Kidney (tissue), 13 donors: ENCODE measurements at regions not wholly inside any gene's neighbourhood (a gene's known extent, or its start where the extent isn't known, plus 50 kb on each side); places are given as distances from the start of the nearest gene placed in this dataset.

Experiments used
- DNase-seq, 5 donors: peaks; one replicate each; pipeline ENCODE4 v3.0.0-alpha.2; 2013 to 2020
- FAIRE-seq: peaks from 2 replicates; lab custom pipeline; 2012; peaks lifted over from hg19 to GRCh38; lab: Jason Lieb, UNC
- H3K27ac ChIP-seq, 2 donors: one replicate each; pipeline ENCODE4 v1.7.0; 2013; ENCODE audit warnings: low read depth in 2 of 2, low read length in 2 of 2, inconsistent platforms in 1 of 2
- H3K27me3 ChIP-seq: one replicate; pipeline ENCODE4 v1.7.1; 2013; ENCODE audit warnings: low read length, inconsistent platforms; ENCODE audit not compliant: control insufficient read depth, insufficient read depth
- H3K36me3 ChIP-seq, 3 donors: one replicate each; pipeline versions ENCODE4 v1.7.0 to v1.7.1; 2013; ENCODE audit warnings: low read length in 3 of 3, control low read depth in 1 of 3, inconsistent platforms in 1 of 3; ENCODE audit not compliant: insufficient read depth in 3 of 3, control insufficient read depth in 2 of 3
- H3K4me1 ChIP-seq, 3 donors: one replicate each; pipeline versions ENCODE4 v1.7.0 to v1.7.1; 2013; ENCODE audit warnings: low read length in 3 of 3, inconsistent platforms in 1 of 3, low read depth in 1 of 3; ENCODE audit not compliant: control insufficient read depth in 2 of 3, insufficient read depth in 2 of 3
- H3K4me3 ChIP-seq, 3 donors: one replicate each; pipeline versions ENCODE4 v1.7.0 to v1.8.1; 2013; ENCODE audit warnings: low read length in 3 of 3, control low read depth in 1 of 3, inconsistent platforms in 1 of 3
- H3K9ac ChIP-seq, 3 donors: one replicate each; pipeline versions ENCODE4 v1.7.0 to v1.7.1; 2013; ENCODE audit warnings: low read length in 3 of 3, control low read depth in 1 of 3, inconsistent platforms in 1 of 3
- H3K9me3 ChIP-seq, 3 donors: one replicate each; pipeline versions ENCODE4 v1.7.0 to v1.7.1; 2013; ENCODE audit warnings: low read length in 3 of 3, control low read depth in 1 of 3, inconsistent platforms in 1 of 3; ENCODE audit not compliant: control insufficient read depth in 2 of 3, insufficient read depth in 1 of 3
- intact Hi-C: fragments of 100-400 bp; cut with DNase I; formaldehyde crosslinking; loops from one replicate; pipeline ENCODE4 v1.11.1; 2022
- TF ChIP-seq, protein P1 (sequence below): IDR thresholded peaks from 3 replicates; pipeline ENCODE4 v1.5.1; 2012; ENCODE audit warnings: mild to moderate bottlenecking, moderate library complexity, borderline replicate concordance; ENCODE audit not compliant: insufficient read depth; ENCODE audit errors: extremely low read depth
- donor health status: control.
- donor health status: control.
- donor health status: control.
- donor health status: control.
- donor health status: control.
- donor health status: DM: yes; HTN: yes; CAD: no.
- donor health status: Normal renal cell carcinoma (clear cell type).

DNA sequence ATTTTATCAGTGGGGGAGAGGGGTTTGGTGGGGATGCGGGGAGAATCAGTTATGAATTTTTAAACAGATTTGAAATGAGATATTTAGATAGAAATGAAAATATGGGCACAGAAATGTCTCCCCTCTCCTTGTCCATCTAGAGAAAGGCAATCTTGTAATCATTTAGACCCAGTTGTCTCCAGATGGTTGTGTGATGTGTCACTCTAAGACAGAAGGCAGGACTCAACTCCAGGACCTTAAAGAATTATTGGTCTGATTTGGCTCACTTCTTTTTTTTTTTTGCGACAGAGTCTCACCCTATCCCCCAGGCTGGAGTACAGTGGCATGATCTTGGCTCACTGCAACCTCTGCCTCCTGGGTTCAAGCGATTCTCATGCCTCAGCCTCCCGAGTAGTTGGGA lies 77.2 kb downstream of the EOMES start:
- no peaks in the 10 kb centered on the region for H3K27me3 ChIP-seq
- no peaks in the 10 kb centered on the region for H3K36me3 ChIP-seq
- peaks cover 0 to 17% (median 4%) of the 10 kb centered on the region in 3 donors for H3K4me1 ChIP-seq
- TF ChIP-seq, protein P1, sequence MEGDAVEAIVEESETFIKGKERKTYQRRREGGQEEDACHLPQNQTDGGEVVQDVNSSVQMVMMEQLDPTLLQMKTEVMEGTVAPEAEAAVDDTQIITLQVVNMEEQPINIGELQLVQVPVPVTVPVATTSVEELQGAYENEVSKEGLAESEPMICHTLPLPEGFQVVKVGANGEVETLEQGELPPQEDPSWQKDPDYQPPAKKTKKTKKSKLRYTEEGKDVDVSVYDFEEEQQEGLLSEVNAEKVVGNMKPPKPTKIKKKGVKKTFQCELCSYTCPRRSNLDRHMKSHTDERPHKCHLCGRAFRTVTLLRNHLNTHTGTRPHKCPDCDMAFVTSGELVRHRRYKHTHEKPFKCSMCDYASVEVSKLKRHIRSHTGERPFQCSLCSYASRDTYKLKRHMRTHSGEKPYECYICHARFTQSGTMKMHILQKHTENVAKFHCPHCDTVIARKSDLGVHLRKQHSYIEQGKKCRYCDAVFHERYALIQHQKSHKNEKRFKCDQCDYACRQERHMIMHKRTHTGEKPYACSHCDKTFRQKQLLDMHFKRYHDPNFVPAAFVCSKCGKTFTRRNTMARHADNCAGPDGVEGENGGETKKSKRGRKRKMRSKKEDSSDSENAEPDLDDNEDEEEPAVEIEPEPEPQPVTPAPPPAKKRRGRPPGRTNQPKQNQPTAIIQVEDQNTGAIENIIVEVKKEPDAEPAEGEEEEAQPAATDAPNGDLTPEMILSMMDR: no peak
- DNase-seq: no peak
- no peak overlapping the region for H3K9ac ChIP-seq
- H3K27ac ChIP-seq: no peak overlapping the region
- FAIRE-seq: no peak
- H3K4me3 ChIP-seq: no peak overlapping the region
- H3K9me3 ChIP-seq: no peaks in the 10 kb centered on the region
- intact Hi-C loops: no loop called here

DNA sequence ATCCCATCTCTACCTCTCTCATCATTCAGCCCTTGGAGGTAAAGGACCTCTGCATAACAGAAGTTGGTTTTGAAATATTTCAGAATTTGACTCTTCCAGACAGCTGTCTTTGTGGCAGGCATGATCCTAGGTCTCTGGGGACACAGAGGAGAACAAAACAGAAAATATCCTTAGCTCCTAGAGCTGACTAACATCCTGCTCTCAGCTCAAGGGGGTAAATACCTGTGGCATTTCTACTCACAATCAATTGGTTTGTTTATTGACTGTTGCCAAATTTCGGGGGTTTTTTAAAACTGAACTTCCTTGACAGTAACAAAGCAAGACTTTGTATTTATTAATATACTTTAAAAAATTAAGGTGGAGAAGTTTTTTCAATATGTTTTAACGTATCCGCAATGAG lies 78.8 kb downstream of the EOMES start:
- FAIRE-seq (no peak), DNase-seq (no peak)
- TF ChIP-seq, protein P1: no peak
- intact Hi-C loops: no loop called here
- Histone ChIP-seq H3K9ac (no peak overlapping the region), H3K27ac (no peak overlapping the region), H3K4me3 (no peak overlapping the region), H3K9me3 (no peaks in the 10 kb centered on the region), H3K27me3 (no peaks in the 10 kb centered on the region), H3K36me3 (no peaks in the 10 kb centered on the region), H3K4me1 (peaks cover 0 to 13% (median 4%) of the 10 kb centered on the region in 3 donors)

GRCh38 chr3:27642796-27643195 lies 79.3 kb downstream of the EOMES start:
- Histone ChIP-seq H3K4me3 (no peak overlapping the region), H3K9me3 (no peaks in the 10 kb centered on the region), H3K36me3 (no peaks in the 10 kb centered on the region), H3K27me3 (no peaks in the 10 kb centered on the region), H3K27ac (peak overlapping the region in 1 of 2 donors; percentile 13), H3K9ac (no peak overlapping the region), H3K4me1 (peaks cover 0 to 18% (median 4%) of the 10 kb centered on the region in 3 donors)
- DNase-seq: no peak
- intact Hi-C loops: no loop called here
- FAIRE-seq: no peak
- TF ChIP-seq, protein P1: no peak
